ENCODE measurements at regions not wholly inside any gene's neighbourhood (a gene's known extent, or its start where the extent isn't known, plus 50 kb on each side); places are given as distances from the start of the nearest gene placed in this dataset.

DNA sequence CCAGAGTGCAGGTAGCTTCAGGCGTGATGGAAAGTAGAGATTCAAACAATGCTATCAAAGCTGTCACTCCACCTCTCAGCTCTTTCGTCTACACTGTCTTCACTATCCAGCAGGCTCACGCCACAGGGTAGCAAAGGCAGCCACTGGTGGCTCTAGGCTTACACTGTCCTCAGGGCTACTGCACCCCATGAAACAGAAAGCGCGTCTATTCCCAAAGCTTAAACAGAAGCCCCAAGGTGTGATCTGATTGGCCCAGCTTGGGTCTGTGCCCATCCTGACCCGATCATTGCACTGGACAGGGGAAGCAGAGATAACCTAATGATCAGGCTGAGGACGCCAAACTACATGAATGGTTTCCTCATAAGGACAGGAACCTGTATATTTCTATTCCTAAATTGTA is 100.1 kb downstream of the PDCL3 start:
- no peak for DNase-seq

- DNase-seq: no peak
Observed at GRCh38 chr2:100664021-100664755, 101.4 kb downstream of the PDCL3 start.

DNA sequence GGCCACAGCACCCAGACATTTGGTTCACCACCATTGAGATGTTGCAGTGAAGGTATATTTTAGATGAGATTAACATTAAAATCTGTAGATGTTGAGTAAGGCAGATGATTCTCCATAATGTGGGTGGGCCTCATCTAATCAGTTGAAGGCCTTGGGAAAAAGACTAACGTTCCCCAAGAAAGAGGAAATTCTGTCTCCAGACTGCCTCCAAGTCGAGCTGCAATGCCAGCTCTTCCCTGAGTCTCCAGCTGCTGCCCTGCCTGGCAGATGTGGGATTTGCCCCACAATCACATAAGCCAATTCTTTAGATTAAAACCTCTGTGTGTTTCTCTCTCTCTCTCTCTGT is 101.9 kb downstream of the PDCL3 start:
- no peak for DNase-seq

- DNase-seq: no peak
Observed at GRCh38 chr2:100666996-100667395, 104.2 kb downstream of the PDCL3 start.

- no peak for DNase-seq
Observed at GRCh38 chr2:100667801-100668200, 105.0 kb downstream of the PDCL3 start.

DNA sequence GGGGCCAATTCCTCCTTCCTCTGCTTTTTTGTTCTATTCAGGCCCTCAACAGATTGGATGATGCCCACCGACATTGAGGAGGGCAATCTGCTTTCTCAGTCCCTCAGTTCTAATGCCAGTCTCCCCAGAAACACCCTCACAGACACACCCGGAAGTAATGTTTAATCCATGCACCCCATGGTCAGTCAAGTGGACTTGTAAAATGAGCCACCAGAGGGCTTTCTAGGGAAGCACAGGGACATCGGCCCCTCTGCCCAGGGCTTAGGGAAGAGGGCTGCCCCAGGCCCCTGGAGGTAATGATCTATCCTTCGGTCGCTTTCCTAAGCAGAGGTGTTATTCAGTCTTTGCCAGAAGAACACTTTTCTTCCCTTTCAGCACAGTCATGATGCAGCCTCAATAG is 107.4 kb downstream of the PDCL3 start:
- no peak for DNase-seq

DNA sequence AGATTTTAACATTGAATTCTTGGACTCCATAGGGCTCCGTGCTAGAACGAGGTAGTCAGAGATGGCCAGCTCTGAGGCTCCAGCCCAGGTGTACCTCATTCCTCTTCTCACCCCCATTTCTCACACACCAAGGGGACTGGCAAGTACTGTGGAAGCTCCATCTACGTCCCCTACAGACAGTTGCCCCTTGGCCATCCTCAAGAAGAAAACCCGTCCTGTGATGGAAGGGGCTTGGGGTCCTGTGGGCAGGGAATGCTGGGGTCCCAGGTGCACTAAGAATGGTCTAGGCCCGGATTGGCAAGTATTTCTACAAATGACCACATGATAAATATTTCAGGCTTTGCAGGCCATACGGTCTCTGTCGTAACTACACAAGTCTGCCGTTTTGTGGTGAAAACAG is 110.3 kb downstream of the PDCL3 start:
- no peak for DNase-seq

DNA sequence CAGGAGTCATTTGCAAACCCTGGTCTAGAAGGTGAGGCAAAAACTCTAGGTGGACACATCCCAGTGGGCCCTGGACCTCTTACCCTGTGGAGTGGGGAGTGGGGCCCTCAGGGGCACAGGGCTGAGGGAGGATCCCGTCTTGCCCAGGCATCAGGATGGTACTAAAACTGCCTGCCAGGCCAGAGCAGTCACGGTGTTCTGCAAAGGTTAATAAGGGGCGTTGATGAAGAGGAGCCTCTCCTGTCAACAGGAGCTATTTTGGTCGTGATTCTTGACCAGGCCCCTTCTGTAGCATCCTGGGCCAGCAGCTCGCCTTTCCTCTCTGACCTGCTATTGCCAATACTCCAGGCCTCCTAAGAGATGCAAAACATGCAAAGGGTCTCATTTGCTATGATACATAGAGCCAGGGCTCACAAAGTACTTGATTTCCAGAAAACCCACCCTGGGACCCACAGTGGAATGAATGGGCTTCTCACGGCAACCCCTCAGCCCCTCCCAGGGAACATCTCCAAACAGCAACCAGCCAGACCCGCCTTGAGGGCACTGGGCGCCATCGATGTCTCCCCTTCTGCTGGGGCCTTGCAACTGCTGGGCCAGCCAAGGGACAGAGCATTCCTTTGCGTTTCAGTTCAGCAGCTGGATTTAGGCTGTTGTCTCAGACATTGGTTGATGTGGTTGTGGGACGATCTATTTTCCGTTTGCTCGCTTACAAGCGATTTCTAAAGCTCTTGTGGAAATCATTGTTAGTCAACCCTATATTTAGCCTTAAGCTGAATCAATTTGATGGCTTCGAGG is 111.1 kb downstream of the PDCL3 start:
- DNase-seq: no peak

DNA sequence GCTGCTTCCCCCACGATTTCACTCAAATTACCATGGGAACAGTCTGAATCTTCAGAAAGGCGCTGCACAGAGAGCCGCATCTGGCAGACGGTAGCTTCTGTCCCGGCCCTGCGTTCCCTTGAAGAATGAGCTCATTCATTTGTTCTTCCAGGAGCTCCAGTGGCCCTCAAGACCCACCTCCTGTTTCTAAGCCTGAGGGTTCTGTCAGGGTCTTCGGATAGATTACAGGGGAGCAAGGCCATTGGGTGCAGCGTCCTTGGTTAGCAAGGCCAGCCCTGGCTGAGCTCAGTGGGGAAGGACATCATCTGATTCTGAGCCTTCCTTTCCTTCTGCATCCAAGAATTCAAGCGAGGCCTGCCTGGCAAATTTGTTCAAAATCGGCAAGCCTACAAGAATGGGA is 111.9 kb downstream of the PDCL3 start:
- no peak for DNase-seq

GRCh38 chr2:100675373-100675772 is 112.6 kb downstream of the PDCL3 start:
- DNase-seq: no peak

DNA sequence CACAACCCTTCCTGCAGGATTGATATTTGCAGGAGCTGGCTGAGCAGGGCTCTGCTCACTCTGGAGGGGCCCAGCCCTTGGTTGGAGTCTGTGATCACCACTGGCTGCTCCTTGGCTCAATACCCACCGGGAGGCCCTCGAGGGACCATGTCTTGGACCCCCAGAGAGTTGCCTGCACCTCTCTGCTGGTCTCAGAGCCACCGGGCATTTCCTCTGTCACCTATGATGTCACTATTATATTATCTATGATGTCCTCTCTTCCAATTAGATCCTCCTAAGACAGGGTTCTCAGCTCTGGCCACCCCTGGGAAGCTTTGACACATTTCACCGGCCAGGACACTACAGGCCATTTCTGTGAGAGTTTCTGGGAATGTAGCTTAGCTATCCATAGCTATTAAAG is 113.1 kb downstream of the PDCL3 start:
- no peak for DNase-seq

DNA sequence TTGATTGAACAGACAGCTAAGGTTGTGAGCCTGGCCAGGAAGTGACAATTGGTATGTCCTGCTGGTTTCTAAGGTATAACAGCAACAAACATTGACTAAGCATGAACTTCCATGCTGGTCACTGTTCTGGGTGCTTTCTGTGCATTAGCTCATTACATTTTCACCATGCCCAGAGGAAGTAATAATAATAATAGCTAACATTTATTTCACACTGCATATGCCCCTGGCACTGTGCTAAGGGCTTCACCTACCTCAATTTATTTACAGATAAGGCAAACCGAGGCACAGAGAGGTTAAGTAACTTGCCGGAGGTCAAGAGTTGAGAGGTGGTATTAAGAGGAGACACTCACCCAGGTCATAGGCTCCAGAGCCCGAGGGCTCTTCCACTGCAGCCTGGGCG is 113.6 kb downstream of the PDCL3 start:
- no peak for DNase-seq

GRCh38 chr2:100677611-100678185 is 114.9 kb downstream of the PDCL3 start:
- no peak for DNase-seq

DNA sequence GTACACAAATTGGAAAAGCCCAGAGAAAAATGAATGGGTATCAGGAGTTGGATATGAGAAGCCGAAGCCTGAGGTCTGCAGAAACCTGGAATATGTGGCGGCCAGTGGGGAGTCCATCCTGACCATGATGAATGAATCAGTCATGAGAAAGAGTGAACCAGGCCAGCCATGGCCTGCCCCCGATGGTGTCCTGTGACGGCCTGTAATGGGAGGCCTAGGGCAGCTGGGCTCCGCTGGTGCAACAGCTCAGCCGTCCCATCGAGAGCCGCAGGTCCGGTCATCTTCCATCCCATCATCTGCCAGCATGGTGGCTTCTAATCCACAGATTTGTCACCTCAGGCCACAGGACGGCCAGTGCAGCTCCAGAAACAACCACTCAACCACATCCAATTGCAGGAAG is 116.4 kb downstream of the PDCL3 start:
- no peak for DNase-seq

DNA sequence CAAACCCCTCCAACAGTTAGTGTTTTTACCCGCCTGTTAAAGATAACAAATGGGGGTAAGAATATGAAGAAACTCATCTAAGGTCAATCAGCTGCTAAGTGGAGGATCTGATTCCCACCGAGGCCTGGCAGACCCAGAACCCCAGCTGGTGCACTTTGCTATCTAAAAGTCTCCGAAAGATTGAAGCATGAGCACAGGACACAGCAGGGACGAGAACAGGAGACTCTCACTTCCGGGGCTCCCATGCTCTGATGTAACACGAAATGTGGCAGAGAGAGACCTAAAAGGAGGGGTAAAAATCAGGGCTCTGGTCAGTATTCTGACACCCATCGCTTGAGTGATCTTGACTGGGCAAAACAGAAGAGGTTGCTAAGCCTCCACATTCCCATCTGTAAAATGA is 119.7 kb downstream of the PDCL3 start:
- DNase-seq: no peak

DNA sequence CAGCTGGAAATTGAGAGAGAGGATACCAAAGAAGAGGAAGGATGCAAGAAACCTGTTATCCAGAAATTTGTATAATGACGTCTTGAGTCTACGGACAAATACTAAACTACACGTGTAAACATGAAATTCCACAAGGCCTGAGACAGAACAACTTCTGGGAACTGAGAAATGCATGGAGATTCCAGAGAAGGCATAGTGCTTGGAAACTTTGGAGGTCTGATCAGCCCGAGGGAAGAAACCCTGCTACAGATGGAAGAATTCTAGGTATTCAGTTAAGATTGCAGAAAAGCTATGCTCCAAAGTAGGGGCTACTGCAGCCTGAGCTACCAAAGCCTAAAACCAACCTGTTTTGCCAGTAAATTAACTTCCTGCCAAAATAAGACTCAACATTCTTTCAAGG is 120.4 kb downstream of the PDCL3 start:
- DNase-seq: no peak

DNA sequence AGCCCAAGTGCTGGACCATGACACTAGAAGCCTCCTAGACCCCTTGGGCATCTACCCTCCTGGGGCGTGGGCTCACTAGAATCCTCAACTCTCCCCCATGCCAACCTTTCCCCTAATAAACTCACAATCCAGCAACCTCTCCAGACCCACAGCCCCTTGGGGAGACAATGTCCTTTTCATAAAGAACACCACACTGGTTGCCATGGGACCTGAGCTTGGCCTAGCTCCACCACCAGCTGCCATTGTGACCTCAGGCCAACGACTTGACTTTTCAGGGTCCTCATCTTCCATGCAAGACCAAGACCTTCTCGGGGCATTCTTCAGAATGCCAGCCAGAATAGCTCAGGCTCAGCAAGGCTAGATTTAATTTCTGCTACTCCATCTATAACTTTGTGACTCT is 128.1 kb upstream of the NPAS2 start:
- DNase-seq: no peak

DNA sequence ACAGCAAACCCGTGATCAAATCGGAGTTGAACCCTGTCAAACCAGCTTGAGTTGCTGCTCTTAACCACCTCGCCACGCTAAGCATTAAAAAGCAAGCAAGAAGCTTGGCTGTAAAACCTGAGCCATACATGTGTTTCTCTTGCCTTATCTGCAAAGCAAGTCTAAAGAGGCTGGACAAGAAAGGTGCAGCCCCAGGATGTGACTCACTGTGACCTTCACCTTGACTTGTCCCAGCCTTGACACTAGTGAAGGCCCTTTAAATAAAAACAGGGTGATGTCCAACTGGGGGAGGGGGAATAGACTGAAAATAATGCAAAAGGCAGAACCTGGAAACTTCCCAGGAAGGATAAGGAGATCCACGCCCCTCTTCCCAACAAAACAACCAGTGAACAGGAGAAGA is 127.6 kb upstream of the NPAS2 start:
- DNase-seq: no peak

DNA sequence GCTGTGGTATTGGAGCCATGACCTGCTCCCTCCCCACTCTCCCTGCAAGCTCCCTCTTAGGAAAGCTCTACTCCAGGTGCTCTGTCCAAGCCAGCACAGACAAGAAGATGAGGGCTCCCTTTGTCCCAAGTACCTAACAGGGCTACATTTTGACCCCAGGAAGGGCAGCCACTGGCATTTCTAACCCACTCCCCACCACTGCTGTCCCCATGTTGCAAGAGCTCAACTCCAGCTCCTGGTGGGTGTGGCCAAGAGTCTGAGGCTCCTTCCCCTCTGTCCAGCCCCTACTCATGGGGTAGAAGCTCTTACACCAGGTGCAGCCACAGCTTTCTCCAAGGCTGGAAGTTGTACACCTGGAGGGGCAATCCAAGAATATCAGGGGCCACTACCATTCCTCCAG is 127.0 kb upstream of the NPAS2 start:
- DNase-seq: no peak

DNA sequence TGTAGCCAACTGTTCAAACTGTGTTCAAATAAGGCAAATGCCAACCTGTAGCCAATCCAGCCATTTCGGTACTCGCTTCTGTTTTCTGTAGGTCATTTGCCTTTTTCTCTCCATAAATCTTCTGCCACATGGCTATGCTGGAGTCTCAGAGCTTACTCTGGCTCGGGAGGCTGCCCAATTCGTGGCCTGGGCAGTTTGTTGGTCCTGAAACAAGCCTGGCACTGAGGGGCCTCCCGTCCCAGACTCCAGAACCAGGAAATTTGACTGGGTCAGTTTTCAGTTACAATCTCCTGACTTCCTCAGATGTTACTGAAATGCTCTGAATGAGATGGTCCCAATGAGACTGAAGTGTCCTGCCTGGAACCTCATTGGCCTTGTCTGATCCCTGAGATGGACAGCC is 120.8 kb upstream of the NPAS2 start:
- no peak for DNase-seq

GRCh38 chr2:100702438-100703109 is 117.4 kb upstream of the NPAS2 start:
- DNase-seq: no peak

DNA sequence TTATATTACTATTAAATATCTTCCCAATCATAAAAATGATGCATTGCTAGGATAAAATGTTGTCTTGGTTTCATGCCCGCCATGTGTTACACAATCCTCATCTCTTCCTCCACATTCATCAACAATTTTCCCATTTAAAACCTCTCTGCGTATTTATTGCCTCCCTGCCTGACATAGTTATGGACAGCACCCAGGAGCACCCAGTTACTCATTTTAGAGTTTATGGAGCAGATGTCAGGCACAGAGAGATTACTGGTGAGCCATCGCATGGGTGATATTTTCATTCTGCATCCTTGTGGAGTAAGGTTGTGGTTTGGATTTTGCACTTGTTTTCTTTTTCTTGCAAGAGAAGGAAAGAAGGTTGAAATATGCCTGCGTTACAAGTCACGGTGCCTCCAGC is 116.7 kb upstream of the NPAS2 start:
- DNase-seq: no peak

DNA sequence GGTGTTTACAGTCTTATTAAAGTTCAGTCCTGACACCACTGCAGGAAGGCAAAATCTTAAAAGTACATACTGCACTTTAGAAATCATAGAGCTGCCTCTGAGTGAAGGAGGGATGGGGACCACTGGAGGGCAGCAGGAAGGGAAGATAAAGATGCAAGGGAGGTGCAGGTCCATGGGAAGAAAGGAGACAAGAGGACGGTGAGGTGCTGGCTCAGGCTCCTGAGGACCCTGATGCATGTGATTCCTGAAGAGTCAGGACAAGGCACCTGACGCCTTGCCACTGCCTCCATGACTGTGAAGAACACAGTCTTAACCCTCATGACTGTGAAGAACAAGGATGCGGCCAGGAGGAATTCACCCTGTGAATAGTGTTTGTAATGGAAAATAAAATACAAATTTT is 116.2 kb upstream of the NPAS2 start:
- DNase-seq: no peak

DNA sequence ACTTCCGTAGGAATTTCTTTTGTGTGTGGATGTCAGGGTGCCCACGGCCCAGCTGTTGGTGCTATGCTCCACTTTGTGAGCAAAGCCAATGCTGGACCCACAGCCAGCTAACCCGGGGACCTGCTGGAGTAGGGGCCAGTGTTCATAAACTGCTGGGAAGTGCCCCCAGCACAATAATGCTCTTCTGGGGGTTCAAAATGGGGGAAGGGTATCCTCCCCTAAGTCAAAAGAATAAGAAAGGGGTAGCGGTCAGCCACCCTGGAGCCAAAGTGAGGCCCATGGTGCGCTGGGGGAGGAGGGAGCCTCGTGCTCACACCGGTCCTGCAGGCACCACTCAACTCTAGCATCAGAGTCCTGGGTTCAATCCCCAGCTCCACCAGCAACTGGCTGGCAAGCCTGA is 115.8 kb upstream of the NPAS2 start:
- DNase-seq: no peak
